HG03097 (cell line): ENCODE measurements at regions not wholly inside any gene's neighbourhood (a gene's known extent, or its start where the extent isn't known, plus 50 kb on each side); places are given as distances from the start of the nearest gene placed in this dataset.

Experiments
- ATAC-seq: cut with Tn5 transposase; IDR thresholded peaks from one replicate; pipeline ENCODE4 v1.9.1; 2021; ENCODE audit not compliant: unreplicated experiment, low FRiP score

- ATAC-seq: no peak
Observed at GRCh38 chr4:152039023-152039481, 278.2 kb upstream of the GATB start.

- no peak for ATAC-seq
Observed at GRCh38 chr4:152038238-152038637, 277.4 kb upstream of the GATB start.

GRCh38 chr4:152037435-152037834, 276.6 kb upstream of the GATB start:
- no peak for ATAC-seq

GRCh38 chr4:152033621-152034020, 272.8 kb upstream of the GATB start:
- no peak for ATAC-seq

- no peak for ATAC-seq
Observed at GRCh38 chr4:152032722-152033131, 271.9 kb upstream of the GATB start.

- no peak for ATAC-seq
Observed at GRCh38 chr4:152029631-152030030, 268.8 kb upstream of the GATB start.

GRCh38 chr4:152028131-152028530, 267.3 kb upstream of the GATB start:
- no peak for ATAC-seq

- no peak for ATAC-seq
Observed at GRCh38 chr4:152024881-152025280, 264.1 kb upstream of the GATB start.

GRCh38 chr4:152023674-152024073, 262.9 kb upstream of the GATB start:
- ATAC-seq: no peak

GRCh38 chr4:152022543-152022942, 261.7 kb upstream of the GATB start:
- no peak for ATAC-seq

GRCh38 chr4:152021788-152022438, 261.1 kb upstream of the GATB start:
- ATAC-seq: no peak

GRCh38 chr4:152020073-152020472, 259.3 kb upstream of the GATB start:
- no peak for ATAC-seq

GRCh38 chr4:152016303-152016620, 255.5 kb upstream of the GATB start:
- no peak for ATAC-seq

- no peak for ATAC-seq
Observed at GRCh38 chr4:152015597-152016302, 254.9 kb upstream of the GATB start.

GRCh38 chr4:152014280-152014679, 253.5 kb upstream of the GATB start:
- ATAC-seq: peak; percentile 71

GRCh38 chr4:152011469-152011868, 250.7 kb upstream of the GATB start:
- no peak for ATAC-seq

- no peak for ATAC-seq
Observed at GRCh38 chr4:152010710-152011079, 249.9 kb upstream of the GATB start.

GRCh38 chr4:152009983-152010709, 249.3 kb upstream of the GATB start:
- ATAC-seq: no peak

GRCh38 chr4:152009031-152009670, 248.3 kb upstream of the GATB start:
- no peak for ATAC-seq

GRCh38 chr4:152007111-152007510, 246.3 kb upstream of the GATB start:
- ATAC-seq: no peak

GRCh38 chr4:152004801-152005200, 244.0 kb upstream of the GATB start:
- no peak for ATAC-seq
